ENCODE measurements at regions not wholly inside any gene's neighbourhood (a gene's known extent, or its start where the extent isn't known, plus 50 kb on each side); places are given as distances from the start of the nearest gene placed in this dataset.

GRCh38 chr3:178454726-178455125 is 81.5 kb upstream of the KCNMB2 start:
- TF ChIP-seq CTCF (IDR thresholded peaks at IDR 0.05) (no peak), POLR2A (IDR thresholded peaks at IDR 0.05) (no peak)
- DNase-seq: no peak
- H3K27ac ChIP-seq: no peak overlapping the region
- no peaks in the 10 kb centered on the region for H3K27me3 ChIP-seq
- H3K9me3 ChIP-seq: no peaks in the 10 kb centered on the region
- WGBS (ENCODE audit: insufficient coverage, low coverage, low lambda C conversion rate, missing lambda C conversion rate): 42% methylated on average over 4 of the region's 4 CpGs
- H3K36me3 ChIP-seq: no peaks in the 10 kb centered on the region
- H3K4me3 ChIP-seq: no peak overlapping the region
- intact Hi-C loops (cut with DNase I): no loop called here
- ATAC-seq: peak in 1 of 4 donors; percentile 17
- H3K4me1 ChIP-seq: no peaks in the 10 kb centered on the region

GRCh38 chr3:178455226-178455625 is 81.0 kb upstream of the KCNMB2 start:
- Histone ChIP-seq H3K27ac (no peak overlapping the region), H3K4me1 (no peaks in the 10 kb centered on the region), H3K9me3 (no peaks in the 10 kb centered on the region), H3K36me3 (no peaks in the 10 kb centered on the region), H3K27me3 (no peaks in the 10 kb centered on the region), H3K4me3 (no peak overlapping the region)
- 60% methylated on average over 1 of the region's 1 CpG for WGBS (ENCODE audit: insufficient coverage, low coverage, low lambda C conversion rate, missing lambda C conversion rate)
- TF ChIP-seq POLR2A (IDR thresholded peaks at IDR 0.05) (no peak), CTCF (IDR thresholded peaks at IDR 0.05) (no peak)
- intact Hi-C loops (cut with DNase I): no loop called here
- no peak for DNase-seq
- no peak for ATAC-seq

GRCh38 chr3:178455946-178456345 is 80.3 kb upstream of the KCNMB2 start:
- Histone ChIP-seq H3K9me3 (no peaks in the 10 kb centered on the region), H3K4me1 (no peaks in the 10 kb centered on the region), H3K36me3 (no peaks in the 10 kb centered on the region), H3K27me3 (no peaks in the 10 kb centered on the region), H3K27ac (no peak overlapping the region), H3K4me3 (no peak overlapping the region)
- WGBS (ENCODE audit: insufficient coverage, low coverage, low lambda C conversion rate, missing lambda C conversion rate): 50% methylated on average over 1 of the region's 1 CpG
- DNase-seq (no peak), ATAC-seq (no peak)
- TF ChIP-seq POLR2A (IDR thresholded peaks at IDR 0.05) (no peak), CTCF (IDR thresholded peaks at IDR 0.05) (no peak)
- intact Hi-C loops (cut with DNase I): no loop called here

GRCh38 chr3:178456621-178457285 is 79.5 kb upstream of the KCNMB2 start:
- H3K27me3 ChIP-seq: no peaks in the 10 kb centered on the region

More at GRCh38 chr3:178456621-178457285, 79.5 kb upstream of the KCNMB2 start:
- intact Hi-C loops (cut with DNase I): no loop called here
- H3K4me1 ChIP-seq: no peaks in the 10 kb centered on the region
- no peak overlapping the region for H3K27ac ChIP-seq
- no peak for TF ChIP-seq CTCF (IDR thresholded peaks at IDR 0.05)
- no peak for TF ChIP-seq POLR2A (IDR thresholded peaks at IDR 0.05)
- H3K4me3 ChIP-seq: no peak overlapping the region
- DNase-seq: no peak
- H3K36me3 ChIP-seq: no peaks in the 10 kb centered on the region
- ATAC-seq: no peak
- 33% methylated on average over 7 of the region's 7 CpGs for WGBS (ENCODE audit: insufficient coverage, low coverage, low lambda C conversion rate, missing lambda C conversion rate)
- no peaks in the 10 kb centered on the region for H3K9me3 ChIP-seq
